ENCODE measurements at regions not wholly inside any gene's neighbourhood (a gene's known extent, or its start where the extent isn't known, plus 50 kb on each side); places are given as distances from the start of the nearest gene placed in this dataset.
"Not testable (repeated sequence)": the region's sequence is repeated elsewhere in the genome, so short reads cannot be mapped to it uniquely, and the experiment has no call there.

- no peaks in the 10 kb centered on the region for H3K36me3 ChIP-seq (replicated peaks; ENCODE audit: insufficient read depth, low read length)
- no peak overlapping the region for H3K27ac ChIP-seq (ENCODE audit: low read length)
Measured at GRCh38 chr6:27720607-27721580, 191.3 kb downstream of the OR2B2 start.

GRCh38 chr6:27719039-27719438 is 193.2 kb downstream of the OR2B2 start:
- H3K9me2 ChIP-seq (replicated peaks; ENCODE audit: insufficient read depth, low read length); H3K4me2 ChIP-seq (ENCODE audit: low read depth, low read length); H3K36me3 ChIP-seq (replicated peaks; ENCODE audit: insufficient read depth, low read length); H3K9me3 ChIP-seq (replicated peaks; ENCODE audit: insufficient read depth, low read length); H3K27ac ChIP-seq (ENCODE audit: low read length); H3K4me1 ChIP-seq (ENCODE audit: low read length); H3K79me2 ChIP-seq (ENCODE audit: low read length); H2AFZ ChIP-seq (ENCODE audit: low read length); H3K4me3 ChIP-seq (ENCODE audit: low read length); H3F3A ChIP-seq (ENCODE audit: insufficient read depth, low read length); H3K9ac ChIP-seq (ENCODE audit: low read length); H3K27me3 ChIP-seq (replicated peaks; ENCODE audit: insufficient read depth, low read length); H4K20me1 ChIP-seq (ENCODE audit: insufficient read depth, low read length); DNase-seq: not testable (repeated sequence)

More at GRCh38 chr6:27720607-27721580, 191.3 kb downstream of the OR2B2 start:
- H3K4me1 ChIP-seq (ENCODE audit: low read length) = no peaks in the 10 kb centered on the region
- no peaks in the 10 kb centered on the region for H3K9me3 ChIP-seq (replicated peaks; ENCODE audit: insufficient read depth, low read length)
- H3K79me2 ChIP-seq (ENCODE audit: low read length) = no peaks in the 10 kb centered on the region
- no peak for TF ChIP-seq EZH2 (optimal IDR thresholded peaks at IDR 0.05; ENCODE audit: low read depth, low read length)
- TF ChIP-seq CTCF (IDR thresholded peaks at IDR 0.05; ENCODE audit: low read length) = no peak
- TF ChIP-seq EZH2phosphoT487 (IDR thresholded peaks at IDR 0.05; ENCODE audit: low read length) = no peak
- no peak overlapping the region for H3K4me2 ChIP-seq (ENCODE audit: low read depth, low read length)
- no peak overlapping the region for H3K4me3 ChIP-seq (ENCODE audit: low read length)
- DNase-seq = no peak
- no peaks in the 10 kb centered on the region for H3K27me3 ChIP-seq (replicated peaks; ENCODE audit: insufficient read depth, low read length)
- H3K9me2 ChIP-seq (replicated peaks; ENCODE audit: insufficient read depth, low read length) = no peaks in the 10 kb centered on the region
- H3F3A ChIP-seq (ENCODE audit: insufficient read depth, low read length) = no peaks in the 10 kb centered on the region
- H2AFZ ChIP-seq (ENCODE audit: low read length) = no peak overlapping the region
- H3K9ac ChIP-seq (ENCODE audit: low read length) = no peak overlapping the region
- H4K20me1 ChIP-seq (ENCODE audit: insufficient read depth, low read length) = no peaks in the 10 kb centered on the region

- Histone ChIP-seq H3K79me2 (ENCODE audit: low read length) (no peaks in the 10 kb centered on the region), H3K4me3 (ENCODE audit: low read length) (no peak overlapping the region)
- no peak for DNase-seq
Measured at GRCh38 chr6:27706431-27706830, 205.8 kb downstream of the OR2B2 start.

More at GRCh38 chr6:27706431-27706830, 205.8 kb downstream of the OR2B2 start:
- no peak for TF ChIP-seq EZH2phosphoT487 (IDR thresholded peaks at IDR 0.05; ENCODE audit: low read length)
- no peak for TF ChIP-seq CTCF (IDR thresholded peaks at IDR 0.05; ENCODE audit: low read length)
- TF ChIP-seq EZH2 (optimal IDR thresholded peaks at IDR 0.05; ENCODE audit: low read depth, low read length) = no peak
- no peaks in the 10 kb centered on the region for H3F3A ChIP-seq (ENCODE audit: insufficient read depth, low read length)
- H3K9me3 ChIP-seq (replicated peaks; ENCODE audit: insufficient read depth, low read length) = no peaks in the 10 kb centered on the region
- no peaks in the 10 kb centered on the region for H3K4me1 ChIP-seq (ENCODE audit: low read length)
- H3K27ac ChIP-seq (ENCODE audit: low read length) = no peak overlapping the region
- H3K4me2 ChIP-seq (ENCODE audit: low read depth, low read length) = no peak overlapping the region
- H2AFZ ChIP-seq (ENCODE audit: low read length) = no peak overlapping the region
- no peaks in the 10 kb centered on the region; the same call in 1 of the 2 replicates for H3K9me2 ChIP-seq (replicated peaks; ENCODE audit: insufficient read depth, low read length)
- no peaks in the 10 kb centered on the region for H4K20me1 ChIP-seq (ENCODE audit: insufficient read depth, low read length)
- H3K9ac ChIP-seq (ENCODE audit: low read length) = no peak overlapping the region
- H3K27me3 ChIP-seq (replicated peaks; ENCODE audit: insufficient read depth, low read length) = no peaks in the 10 kb centered on the region
- H3K36me3 ChIP-seq (replicated peaks; ENCODE audit: insufficient read depth, low read length) = no peaks in the 10 kb centered on the region
